HL-60 (cell line): ENCODE measurements at regions not wholly inside any gene's neighbourhood (a gene's known extent, or its start where the extent isn't known, plus 50 kb on each side); places are given as distances from the start of the nearest gene placed in this dataset.

ENCODE experiments used
- CTCF ChIP-seq: IDR thresholded peaks from one replicate; pipeline ENCODE4 v1.5.1; 2011; ENCODE audit warnings: low read length, control low read depth, inconsistent platforms; ENCODE audit not compliant: insufficient read depth
- GABPA ChIP-seq: IDR thresholded peaks from 2 replicates; pipeline ENCODE4 v1.6.1; 2012; ENCODE audit warnings: low read depth
- POLR2AphosphoS5 ChIP-seq: IDR thresholded peaks from 2 replicates; pipeline ENCODE4 v1.6.1; 2012; ENCODE audit warnings: low read depth
- SPI1 ChIP-seq: IDR thresholded peaks from 2 replicates; pipeline ENCODE4 v1.6.1; 2012; ENCODE audit warnings: low read depth, mild to moderate bottlenecking, borderline replicate concordance
- TF ChIP-seq, protein P1 (sequence below): IDR thresholded peaks from 2 replicates; pipeline ENCODE4 v1.6.1; 2012; ENCODE audit warnings: low read depth; ENCODE audit not compliant: insufficient replicate concordance

DNA sequence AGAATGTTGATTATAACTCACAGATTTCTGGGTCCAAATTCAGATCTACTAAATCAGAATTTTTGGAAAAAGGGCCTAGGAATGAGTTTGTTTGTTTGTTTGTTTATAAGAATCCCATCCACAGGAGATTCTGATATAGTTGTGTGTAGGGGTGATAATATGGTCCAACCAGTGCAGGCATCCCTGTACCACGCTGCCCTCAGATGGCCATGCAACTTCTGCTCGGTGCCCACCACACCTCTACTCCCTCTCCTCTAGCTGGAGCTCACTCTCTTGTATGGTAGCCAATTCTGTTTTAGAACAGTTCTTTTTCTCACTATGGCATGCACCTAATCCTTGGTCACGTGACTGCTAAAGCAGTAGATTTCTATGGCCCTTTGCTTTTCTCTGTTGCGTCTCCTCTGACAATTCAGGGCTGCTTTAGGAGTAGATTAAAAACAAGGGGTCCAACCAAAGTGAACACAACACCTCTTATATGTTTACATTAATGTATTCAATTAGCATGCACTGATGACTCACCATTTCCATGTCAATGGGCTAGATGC, 103.3 kb upstream of the KCNA4 start:
- TF ChIP-seq CTCF (no peak), POLR2AphosphoS5 (no peak), GABPA (no peak), SPI1 (no peak)
- TF ChIP-seq, protein P1, sequence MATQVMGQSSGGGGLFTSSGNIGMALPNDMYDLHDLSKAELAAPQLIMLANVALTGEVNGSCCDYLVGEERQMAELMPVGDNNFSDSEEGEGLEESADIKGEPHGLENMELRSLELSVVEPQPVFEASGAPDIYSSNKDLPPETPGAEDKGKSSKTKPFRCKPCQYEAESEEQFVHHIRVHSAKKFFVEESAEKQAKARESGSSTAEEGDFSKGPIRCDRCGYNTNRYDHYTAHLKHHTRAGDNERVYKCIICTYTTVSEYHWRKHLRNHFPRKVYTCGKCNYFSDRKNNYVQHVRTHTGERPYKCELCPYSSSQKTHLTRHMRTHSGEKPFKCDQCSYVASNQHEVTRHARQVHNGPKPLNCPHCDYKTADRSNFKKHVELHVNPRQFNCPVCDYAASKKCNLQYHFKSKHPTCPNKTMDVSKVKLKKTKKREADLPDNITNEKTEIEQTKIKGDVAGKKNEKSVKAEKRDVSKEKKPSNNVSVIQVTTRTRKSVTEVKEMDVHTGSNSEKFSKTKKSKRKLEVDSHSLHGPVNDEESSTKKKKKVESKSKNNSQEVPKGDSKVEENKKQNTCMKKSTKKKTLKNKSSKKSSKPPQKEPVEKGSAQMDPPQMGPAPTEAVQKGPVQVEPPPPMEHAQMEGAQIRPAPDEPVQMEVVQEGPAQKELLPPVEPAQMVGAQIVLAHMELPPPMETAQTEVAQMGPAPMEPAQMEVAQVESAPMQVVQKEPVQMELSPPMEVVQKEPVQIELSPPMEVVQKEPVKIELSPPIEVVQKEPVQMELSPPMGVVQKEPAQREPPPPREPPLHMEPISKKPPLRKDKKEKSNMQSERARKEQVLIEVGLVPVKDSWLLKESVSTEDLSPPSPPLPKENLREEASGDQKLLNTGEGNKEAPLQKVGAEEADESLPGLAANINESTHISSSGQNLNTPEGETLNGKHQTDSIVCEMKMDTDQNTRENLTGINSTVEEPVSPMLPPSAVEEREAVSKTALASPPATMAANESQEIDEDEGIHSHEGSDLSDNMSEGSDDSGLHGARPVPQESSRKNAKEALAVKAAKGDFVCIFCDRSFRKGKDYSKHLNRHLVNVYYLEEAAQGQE: no peak
